ENCODE measurements at regions not wholly inside any gene's neighbourhood (a gene's known extent, or its start where the extent isn't known, plus 50 kb on each side); places are given as distances from the start of the nearest gene placed in this dataset.

- no peaks in the 10 kb centered on the region for H3K36me3 ChIP-seq
- DNase-seq (no peak), ATAC-seq (peak; percentile 65)
- no peak overlapping the region for H3K27ac ChIP-seq
- TF ChIP-seq CTCF (IDR thresholded peaks at IDR 0.05), result no peak
- no peak overlapping the region for H3K4me3 ChIP-seq
- no peaks in the 10 kb centered on the region for H3K4me1 ChIP-seq
- no peaks in the 10 kb centered on the region for H3K27me3 ChIP-seq
- no peaks in the 10 kb centered on the region for H3K9me3 ChIP-seq
- intact Hi-C loops (cut with DNase I), result no loop called here
Measured at GRCh38 chr6:100269189-100269588, 195.5 kb downstream of the SIM1 start.

- ATAC-seq (no peak), DNase-seq (no peak)
- no peaks in the 10 kb centered on the region for H3K27me3 ChIP-seq
- intact Hi-C loops (cut with DNase I), result no loop called here
- no peaks in the 10 kb centered on the region for H3K4me1 ChIP-seq
- no peak overlapping the region for H3K27ac ChIP-seq
- H3K4me3 ChIP-seq, result no peak overlapping the region
- no peaks in the 10 kb centered on the region for H3K9me3 ChIP-seq
- no peak for TF ChIP-seq CTCF (IDR thresholded peaks at IDR 0.05)
- no peaks in the 10 kb centered on the region for H3K36me3 ChIP-seq
Measured at GRCh38 chr6:100268326-100268725, 196.4 kb downstream of the SIM1 start.

- DNase-seq, result no peak
- Histone ChIP-seq H3K36me3 (no peaks in the 10 kb centered on the region), H3K4me1 (no peaks in the 10 kb centered on the region), H3K4me3 (no peak overlapping the region), H3K27me3 (no peaks in the 10 kb centered on the region), H3K27ac (no peak overlapping the region), H3K9me3 (no peaks in the 10 kb centered on the region)
- ATAC-seq, result no peak
- intact Hi-C loops (cut with DNase I), result no loop called here
- no peak for TF ChIP-seq CTCF (IDR thresholded peaks at IDR 0.05)
Measured at GRCh38 chr6:100267721-100268123, 197.0 kb downstream of the SIM1 start.

- intact Hi-C loops (cut with DNase I), result no loop called here
- no peak for TF ChIP-seq CTCF (IDR thresholded peaks at IDR 0.05)
- no peaks in the 10 kb centered on the region for H3K4me1 ChIP-seq
- H3K27ac ChIP-seq, result no peak overlapping the region
- ATAC-seq (no peak), DNase-seq (no peak)
- no peaks in the 10 kb centered on the region for H3K9me3 ChIP-seq
- no peaks in the 10 kb centered on the region for H3K27me3 ChIP-seq
- no peaks in the 10 kb centered on the region for H3K36me3 ChIP-seq
- H3K4me3 ChIP-seq, result no peak overlapping the region
Measured at GRCh38 chr6:100266494-100267401, 198.0 kb downstream of the SIM1 start.

- intact Hi-C loops (cut with DNase I), result no loop called here
Measured at GRCh38 chr6:100262086-100262485, 202.6 kb downstream of the SIM1 start.

More at GRCh38 chr6:100262086-100262485, 202.6 kb downstream of the SIM1 start:
- Histone ChIP-seq H3K4me3 (no peak overlapping the region), H3K27me3 (no peaks in the 10 kb centered on the region), H3K27ac (no peak overlapping the region), H3K9me3 (no peaks in the 10 kb centered on the region), H3K4me1 (no peaks in the 10 kb centered on the region), H3K36me3 (no peaks in the 10 kb centered on the region)
- no peak for TF ChIP-seq CTCF (IDR thresholded peaks at IDR 0.05)
- ATAC-seq, result no peak
- no peak for DNase-seq

Data from left lung (tissue), 4 donors.